IMR-90 (cell line): ENCODE measurements at regions not wholly inside any gene's neighbourhood (a gene's known extent, or its start where the extent isn't known, plus 50 kb on each side); places are given as distances from the start of the nearest gene placed in this dataset.
A peak's percentile ranks its signal among the peaks of the same experiment; 100 is the strongest.

Source experiments
- FOS ChIP-seq: fragments of 150-350 bp; IDR thresholded peaks from 2 replicates; pipeline ENCODE4 v1.6.1; 2016; ENCODE audit warnings: low read depth, low read length
- MAFK ChIP-seq: IDR thresholded peaks from 2 replicates; pipeline ENCODE4 v1.6.1; 2012; ENCODE audit warnings: low read depth, low read length, improper control_type of control experiment
- MXI1 ChIP-seq: IDR thresholded peaks from 2 replicates; pipeline ENCODE4 v1.6.1; 2012; ENCODE audit warnings: low read depth, mild to moderate bottlenecking, low read length, moderate library complexity, borderline replicate concordance
- POLR2A ChIP-seq: IDR thresholded peaks from 2 replicates; pipeline ENCODE4 v1.6.1; 2012; ENCODE audit warnings: mild to moderate bottlenecking, low read depth, low read length
- RCOR1 ChIP-seq: IDR thresholded peaks from 2 replicates; pipeline ENCODE4 v1.6.1; 2012; ENCODE audit warnings: mild to moderate bottlenecking, low read length, improper control_type of control experiment; ENCODE audit not compliant: insufficient replicate concordance
- SMC3 ChIP-seq: fragments of 150-350 bp; IDR thresholded peaks from 2 replicates; pipeline ENCODE4 v1.6.1; 2016; ENCODE audit warnings: low read depth, mild to moderate bottlenecking, antibody characterized with exemption, low read length, moderate library complexity
- TF ChIP-seq, protein P1 (sequence below): conservative IDR thresholded peaks from 2 replicates; pipeline ENCODE4 v1.5.1; 2012; ENCODE audit warnings: mild to moderate bottlenecking, low read depth, low read length, improper control_type of control experiment
- TF ChIP-seq, protein P2 (sequence below): fragments of 150-350 bp; IDR thresholded peaks from 2 replicates; pipeline ENCODE4 v1.6.1; 2017; ENCODE audit warnings: mild to moderate bottlenecking, antibody characterized with exemption, low read length, low read depth

DNA sequence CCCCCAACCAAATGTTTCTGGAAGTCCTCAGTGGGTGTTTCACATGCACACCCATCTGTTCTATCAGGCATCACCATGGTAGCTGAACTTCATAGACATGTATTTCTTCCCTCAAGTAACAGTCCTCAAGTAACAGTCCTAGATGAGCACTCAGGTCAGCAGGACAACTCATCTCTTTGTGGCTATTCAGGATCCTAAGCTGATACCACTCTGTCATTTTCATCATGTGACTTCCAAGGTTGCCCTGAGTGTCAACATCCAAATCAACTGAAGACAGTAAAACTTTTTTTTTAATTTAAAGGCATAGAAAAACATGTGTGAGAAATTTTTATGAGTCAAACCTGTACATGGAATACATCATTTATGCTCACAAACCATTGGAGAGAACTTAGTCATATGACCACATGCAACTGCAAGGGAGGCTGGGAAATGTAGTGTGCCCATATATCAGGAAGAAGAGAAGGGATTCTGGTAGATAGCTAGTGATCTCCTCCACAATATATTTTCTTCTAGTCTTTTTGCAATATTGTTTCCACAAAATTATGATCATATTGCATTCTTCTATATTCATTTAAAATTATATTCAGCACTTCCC lies 64.2 kb upstream of the FST start:
- TF ChIP-seq, protein P1, sequence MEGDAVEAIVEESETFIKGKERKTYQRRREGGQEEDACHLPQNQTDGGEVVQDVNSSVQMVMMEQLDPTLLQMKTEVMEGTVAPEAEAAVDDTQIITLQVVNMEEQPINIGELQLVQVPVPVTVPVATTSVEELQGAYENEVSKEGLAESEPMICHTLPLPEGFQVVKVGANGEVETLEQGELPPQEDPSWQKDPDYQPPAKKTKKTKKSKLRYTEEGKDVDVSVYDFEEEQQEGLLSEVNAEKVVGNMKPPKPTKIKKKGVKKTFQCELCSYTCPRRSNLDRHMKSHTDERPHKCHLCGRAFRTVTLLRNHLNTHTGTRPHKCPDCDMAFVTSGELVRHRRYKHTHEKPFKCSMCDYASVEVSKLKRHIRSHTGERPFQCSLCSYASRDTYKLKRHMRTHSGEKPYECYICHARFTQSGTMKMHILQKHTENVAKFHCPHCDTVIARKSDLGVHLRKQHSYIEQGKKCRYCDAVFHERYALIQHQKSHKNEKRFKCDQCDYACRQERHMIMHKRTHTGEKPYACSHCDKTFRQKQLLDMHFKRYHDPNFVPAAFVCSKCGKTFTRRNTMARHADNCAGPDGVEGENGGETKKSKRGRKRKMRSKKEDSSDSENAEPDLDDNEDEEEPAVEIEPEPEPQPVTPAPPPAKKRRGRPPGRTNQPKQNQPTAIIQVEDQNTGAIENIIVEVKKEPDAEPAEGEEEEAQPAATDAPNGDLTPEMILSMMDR: no peak
- no peak for TF ChIP-seq POLR2A
- no peak for TF ChIP-seq MAFK
- no peak for TF ChIP-seq FOS
- no peak for TF ChIP-seq SMC3
- TF ChIP-seq, protein P2, sequence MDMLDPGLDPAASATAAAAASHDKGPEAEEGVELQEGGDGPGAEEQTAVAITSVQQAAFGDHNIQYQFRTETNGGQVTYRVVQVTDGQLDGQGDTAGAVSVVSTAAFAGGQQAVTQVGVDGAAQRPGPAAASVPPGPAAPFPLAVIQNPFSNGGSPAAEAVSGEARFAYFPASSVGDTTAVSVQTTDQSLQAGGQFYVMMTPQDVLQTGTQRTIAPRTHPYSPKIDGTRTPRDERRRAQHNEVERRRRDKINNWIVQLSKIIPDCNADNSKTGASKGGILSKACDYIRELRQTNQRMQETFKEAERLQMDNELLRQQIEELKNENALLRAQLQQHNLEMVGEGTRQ: peak; percentile 53; the same call in 1 of the 2 replicates
- TF ChIP-seq MXI1: no peak
- no peak for TF ChIP-seq RCOR1
